ENCODE measurements at regions not wholly inside any gene's neighbourhood (a gene's known extent, or its start where the extent isn't known, plus 50 kb on each side); places are given as distances from the start of the nearest gene placed in this dataset.

DNA sequence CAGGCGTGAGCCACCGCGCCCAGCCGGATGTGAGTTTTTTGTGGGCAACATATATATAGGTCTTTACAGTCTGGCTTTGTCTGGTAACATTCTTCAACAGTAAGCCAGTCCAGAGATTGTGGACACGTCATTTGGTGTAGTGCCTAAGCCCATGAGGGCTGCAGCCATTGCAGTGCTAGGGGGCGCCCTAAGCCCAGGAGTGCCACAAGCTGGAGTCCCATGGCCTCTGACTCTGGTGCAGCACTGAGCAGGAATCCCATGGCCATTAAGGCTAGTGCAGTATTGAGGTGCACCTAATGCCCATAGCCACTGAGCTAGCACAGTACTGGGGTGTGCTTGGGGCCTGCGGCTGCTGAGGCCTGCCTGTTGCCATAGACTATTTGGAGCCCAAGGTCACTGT lies 136.4 kb upstream of the NDN start:
- Mint-ChIP-seq H3K36me3 (no peaks in the 10 kb centered on the region), H3K4me3 (no peak overlapping the region), H3K9me3 (peaks cover 6 to 12% of the 10 kb centered on the region in 2 donors), H3K27ac (no peak overlapping the region), H3K27me3 (ENCODE audit: low read depth in 2 of 2) (no peaks in the 10 kb centered on the region), H3K4me1 (no peaks in the 10 kb centered on the region)
- TF ChIP-seq CTCF (IDR thresholded peaks at IDR 0.05), result no peak
- intact Hi-C loops (cut with micrococcal nuclease), result no loop called here
- Histone ChIP-seq H3K36me3 (ENCODE audit: control insufficient read depth, insufficient read depth, low read length) (no peaks in the 10 kb centered on the region), H3K27me3 (ENCODE audit: control insufficient read depth, insufficient read depth, low read length) (no peaks in the 10 kb centered on the region), H3K27ac (ENCODE audit: low read length) (no peak overlapping the region), H3K9me3 (ENCODE audit: control insufficient read depth, insufficient read depth, low read length) (peaks cover 5% of the 10 kb centered on the region), H3K4me3 (ENCODE audit: low read length) (no peak overlapping the region), H3K4me1 (ENCODE audit: control insufficient read depth, insufficient read depth, low read length) (no peaks in the 10 kb centered on the region)
- DNase-seq (no peak), ATAC-seq (no peak)
- WGBS (ENCODE audit: insufficient coverage), result 64% methylated on average over 7 of the region's 7 CpGs

DNA sequence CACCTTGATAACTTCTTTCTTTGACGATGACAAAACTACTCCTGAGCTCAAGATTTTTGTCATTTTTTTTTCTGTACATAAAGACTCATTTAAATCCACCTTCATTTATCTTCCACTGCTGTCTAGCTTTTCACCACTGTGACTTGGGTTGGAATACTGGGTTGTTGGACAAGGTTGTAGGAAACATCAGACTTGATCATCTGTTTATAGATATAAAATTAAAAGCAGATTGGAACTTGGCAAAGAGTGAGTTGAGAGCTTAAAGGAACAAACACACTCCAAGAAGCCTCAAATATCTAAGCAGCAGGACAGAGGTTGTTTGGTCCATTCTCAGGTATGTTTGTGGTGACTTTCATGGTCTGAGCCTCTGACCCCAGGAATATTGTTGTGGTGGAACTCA lies 141.7 kb upstream of the NDN start:
- Mint-ChIP-seq H3K4me3 (no peak overlapping the region), H3K27ac (no peak overlapping the region), H3K9me3 (peaks cover 3 to 6% of the 10 kb centered on the region in 2 donors), H3K36me3 (no peaks in the 10 kb centered on the region), H3K27me3 (ENCODE audit: low read depth in 2 of 2) (no peaks in the 10 kb centered on the region), H3K4me1 (no peaks in the 10 kb centered on the region)
- H3K9me3 ChIP-seq (ENCODE audit: control insufficient read depth, insufficient read depth, low read length), result peaks cover under 1% of the 10 kb centered on the region
- no peaks in the 10 kb centered on the region for H3K36me3 ChIP-seq (ENCODE audit: control insufficient read depth, insufficient read depth, low read length)
- intact Hi-C loops (cut with micrococcal nuclease), result no loop called here
- TF ChIP-seq CTCF (IDR thresholded peaks at IDR 0.05), result no peak
- H3K27ac ChIP-seq (ENCODE audit: low read length), result no peak overlapping the region
- H3K4me3 ChIP-seq (ENCODE audit: low read length), result no peak overlapping the region
- no peaks in the 10 kb centered on the region for H3K4me1 ChIP-seq (ENCODE audit: control insufficient read depth, insufficient read depth, low read length)
- 58% methylated on average over 1 of the region's 1 CpG for WGBS (ENCODE audit: insufficient coverage)
- ATAC-seq (no peak), DNase-seq (no peak)
- no peaks in the 10 kb centered on the region for H3K27me3 ChIP-seq (ENCODE audit: control insufficient read depth, insufficient read depth, low read length)

DNA sequence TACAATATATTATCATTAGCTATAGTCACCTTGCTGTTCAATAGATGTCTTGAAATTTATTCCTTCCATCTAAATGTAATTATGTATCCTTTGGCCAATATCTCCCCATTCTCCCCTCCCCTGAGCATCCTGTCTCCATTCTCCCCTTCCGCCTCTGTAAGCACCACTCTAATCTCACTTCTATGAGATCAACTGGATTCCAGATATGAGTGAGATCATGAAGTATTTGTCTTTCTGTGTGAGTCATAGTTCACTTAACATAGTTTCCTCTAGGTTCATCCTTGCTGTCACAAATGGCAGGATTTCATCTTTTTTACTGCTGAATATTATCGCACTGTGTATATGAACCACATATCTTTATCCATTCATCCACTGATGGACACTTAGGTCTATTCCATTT lies 148.8 kb upstream of the NDN start:
- 80% methylated on average over 1 of the region's 2 CpGs for WGBS (ENCODE audit: insufficient coverage)
- intact Hi-C loops (cut with micrococcal nuclease), result no loop called here
- no peak for TF ChIP-seq CTCF (IDR thresholded peaks at IDR 0.05)
- Mint-ChIP-seq H3K9me3 (peaks cover 11 to 17% of the 10 kb centered on the region in 2 donors), H3K36me3 (no peaks in the 10 kb centered on the region), H3K27ac (no peak overlapping the region), H3K4me3 (no peak overlapping the region), H3K4me1 (no peaks in the 10 kb centered on the region), H3K27me3 (ENCODE audit: low read depth in 2 of 2) (no peaks in the 10 kb centered on the region)
- no peak for DNase-seq
- Histone ChIP-seq H3K4me3 (ENCODE audit: low read length) (no peak overlapping the region), H3K4me1 (ENCODE audit: control insufficient read depth, insufficient read depth, low read length) (no peaks in the 10 kb centered on the region), H3K27me3 (ENCODE audit: control insufficient read depth, insufficient read depth, low read length) (no peaks in the 10 kb centered on the region), H3K9me3 (ENCODE audit: control insufficient read depth, insufficient read depth, low read length) (no peaks in the 10 kb centered on the region), H3K36me3 (ENCODE audit: control insufficient read depth, insufficient read depth, low read length) (no peaks in the 10 kb centered on the region), H3K27ac (ENCODE audit: low read length) (no peak overlapping the region)
- ATAC-seq, result no peak

DNA sequence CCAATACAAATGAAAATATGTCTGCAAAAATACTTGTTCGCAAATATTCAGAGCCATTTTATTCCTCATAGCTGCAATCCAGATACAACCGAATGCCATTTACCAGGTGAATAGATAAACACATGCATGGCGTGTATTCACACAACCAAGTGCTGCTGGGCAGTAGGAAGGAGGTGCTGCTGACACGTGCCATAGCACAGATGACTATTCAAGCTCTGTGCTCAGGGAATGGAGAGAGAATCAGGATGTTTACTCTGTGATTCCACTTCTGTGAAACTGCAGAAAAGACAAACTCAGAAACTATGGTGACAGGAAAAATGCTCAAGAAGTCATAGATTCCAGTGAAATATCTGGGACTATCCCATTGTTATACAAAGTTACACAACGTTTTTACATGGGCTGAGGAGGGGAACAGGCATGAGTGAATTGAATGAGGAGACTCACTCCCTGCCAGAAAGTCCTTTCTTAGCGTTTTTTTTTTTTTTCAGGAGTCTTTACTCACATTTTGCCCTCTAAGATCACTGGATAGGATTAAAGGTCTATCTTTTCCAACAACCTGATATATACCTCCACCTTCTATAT lies 152.9 kb upstream of the NDN start:
- no peak overlapping the region for H3K27ac Mint-ChIP-seq
- no peak for ATAC-seq
- peaks cover 11% of the 10 kb centered on the region in 2 donors for H3K9me3 Mint-ChIP-seq
- no peaks in the 10 kb centered on the region for H3K36me3 Mint-ChIP-seq
- H3K4me3 Mint-ChIP-seq, result no peak overlapping the region
- Histone ChIP-seq H3K27ac (ENCODE audit: low read length) (no peak overlapping the region), H3K27me3 (ENCODE audit: control insufficient read depth, insufficient read depth, low read length) (no peaks in the 10 kb centered on the region), H3K9me3 (ENCODE audit: control insufficient read depth, insufficient read depth, low read length) (no peaks in the 10 kb centered on the region), H3K4me1 (ENCODE audit: control insufficient read depth, insufficient read depth, low read length) (no peaks in the 10 kb centered on the region), H3K4me3 (ENCODE audit: low read length) (no peak overlapping the region), H3K36me3 (ENCODE audit: control insufficient read depth, insufficient read depth, low read length) (no peaks in the 10 kb centered on the region)
- WGBS (ENCODE audit: insufficient coverage), result 79% methylated on average over 4 of the region's 6 CpGs
- DNase-seq, result no peak
- no peaks in the 10 kb centered on the region for H3K4me1 Mint-ChIP-seq
- H3K27me3 Mint-ChIP-seq (ENCODE audit: low read depth in 2 of 2), result no peaks in the 10 kb centered on the region
- intact Hi-C loops (cut with micrococcal nuclease), result no loop called here
- no peak for TF ChIP-seq CTCF (IDR thresholded peaks at IDR 0.05)
